Gastrocnemius medialis (tissue), 4 donors: ENCODE measurements at regions not wholly inside any gene's neighbourhood (a gene's known extent, or its start where the extent isn't known, plus 50 kb on each side); places are given as distances from the start of the nearest gene placed in this dataset.
"Not testable (repeated sequence)": the region's sequence is repeated elsewhere in the genome, so short reads cannot be mapped to it uniquely, and the experiment has no call there.

ENCODE experiments used
- ATAC-seq, 2 donors: fragments of 150-250 bp; one replicate each; pipeline ENCODE4 v1.9.1; 2016
- DNase-seq, 2 donors: peaks; one replicate each; pipeline ENCODE4 v3.0.0-alpha.2; 2019
- H3K27ac ChIP-seq, 4 donors: fragments of 200-600 bp; sonication (generic); 1 replicate in 1 of 4; 2 replicates in 3 of 4; pipeline ENCODE4 v1.5.1; 2016 to 2018; ENCODE audit warnings: mild to moderate bottlenecking in 2 of 4, moderate library complexity in 1 of 4
- H3K27me3 ChIP-seq, 3 donors: fragments of 200-600 bp; sonication (generic) in 2 of 3; 1 replicate in 1 of 3; 2 replicates in 2 of 3; pipeline versions ENCODE4 v1.5.1 to v1.6.0; 2016 to 2019; ENCODE audit warnings: mild to moderate bottlenecking in 1 of 3, moderate library complexity in 1 of 3
- H3K36me3 ChIP-seq, 2 donors: fragments of 200-600 bp; sonication (generic) in 1 of 2; one replicate each; pipeline ENCODE4 v1.5.1; 2017 to 2018
- H3K4me1 ChIP-seq, 2 donors: fragments of 200-600 bp; sonication (generic) in 1 of 2; one replicate each; pipeline ENCODE4 v1.5.1; 2016 to 2017; ENCODE audit warnings: mild to moderate bottlenecking in 2 of 2
- H3K4me3 ChIP-seq, 4 donors: fragments of 200-600 bp; sonication (generic) in 3 of 4; 1 replicate in 1 of 4; 2 replicates in 3 of 4; pipeline ENCODE4 v1.5.1; 2016 to 2019; ENCODE audit warnings: mild to moderate bottlenecking in 2 of 4
- H3K9me3 ChIP-seq, 3 donors: fragments of 200-600 bp; sonication (generic) in 2 of 3; 1 replicate in 1 of 3; 2 replicates in 2 of 3; pipeline ENCODE4 v1.5.1; 2016 to 2019
- CTCF ChIP-seq, 5 experiments: fragments of 450-650 bp in 3 of 5; fragments of 200-600 bp in 2 of 5; sonication (generic) in 2 of 5; IDR thresholded peaks in 4 of 5; conservative IDR thresholded peaks in 1 of 5; 1 replicate in 4 of 5; 2 replicates in 1 of 5; pipeline ENCODE4 v1.5.1; 2016 to 2019; ENCODE audit warnings: antibody characterized with exemption in 5 of 5, mild to moderate bottlenecking in 3 of 5, moderate library complexity in 3 of 5
- POLR2A ChIP-seq, 2 donors: fragments of 450-650 bp; IDR thresholded peaks; one replicate each; pipeline ENCODE4 v1.6.1; 2017; ENCODE audit warnings: antibody characterized with exemption in 2 of 2, mild to moderate bottlenecking in 2 of 2, moderate library complexity in 2 of 2
- in situ Hi-C, 4 donors: fragments of 200-750 bp; cut with MboI; loops; one replicate each; pipeline versions ENCODE4 v1.15.0 to v1.8.0; 2017; ENCODE audit warnings: low sequenced_read_pairs in 4 of 4
- intact Hi-C: fragments of 100-400 bp; cut with DNase I; formaldehyde crosslinking; loops from one replicate; pipeline ENCODE4 v1.15.1; 2023; ENCODE audit warnings: low total_unique reads

DNA sequence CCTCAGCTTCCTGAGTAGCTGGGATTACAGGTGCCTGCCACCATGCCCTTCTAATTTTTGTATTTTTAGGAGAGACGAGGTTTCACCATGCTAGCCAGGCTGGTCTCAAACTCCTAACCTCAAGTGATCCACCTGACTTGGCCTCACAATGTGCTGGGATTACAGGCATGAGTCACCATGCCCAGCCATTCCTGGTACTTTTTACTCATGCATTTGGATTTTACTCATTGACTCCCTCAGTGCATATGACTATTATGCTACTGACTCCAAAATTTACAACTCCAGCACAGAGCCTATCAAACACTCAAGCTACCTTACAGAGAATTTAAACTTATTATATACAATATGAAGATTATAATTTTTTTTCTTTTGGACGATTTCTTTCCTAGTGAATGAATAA is 199.9 kb downstream of the CXXC4 start:
- no peaks in the 10 kb centered on the region for H3K9me3 ChIP-seq
- DNase-seq (no peak), ATAC-seq (no peak)
- in situ Hi-C loops: no loop called here
- intact Hi-C loops: no loop called here
- H3K4me3 ChIP-seq: no peak overlapping the region
- H3K36me3 ChIP-seq: no peaks in the 10 kb centered on the region
- no peak for TF ChIP-seq POLR2A (IDR thresholded peaks at IDR 0.05)
- TF ChIP-seq CTCF (IDR thresholded peaks at IDR 0.05 in 4 of 5, conservative IDR thresholded peaks at IDR 0.05 in 1 of 5): no peak
- H3K4me1 ChIP-seq: no peaks in the 10 kb centered on the region
- no peaks in the 10 kb centered on the region for H3K27me3 ChIP-seq
- H3K27ac ChIP-seq: no peak overlapping the region

DNA sequence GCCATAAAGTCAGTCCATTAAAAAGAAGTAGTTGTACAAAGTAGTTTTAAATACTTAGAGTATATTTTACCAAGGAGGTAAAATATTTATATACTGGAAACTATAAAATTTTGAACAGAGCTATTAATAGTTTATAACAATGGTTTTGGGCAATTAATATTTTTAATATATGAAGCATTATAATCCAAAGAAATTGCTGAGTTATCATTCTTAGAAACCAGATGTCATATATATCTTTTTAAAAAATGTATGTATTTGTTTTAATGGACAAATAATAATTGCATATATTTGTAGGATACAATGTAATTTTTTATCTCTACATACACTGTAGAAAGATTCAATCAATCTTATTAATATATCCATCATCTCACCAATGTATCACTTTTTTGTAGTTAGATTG is 207.8 kb downstream of the CXXC4 start:
- in situ Hi-C loops: no loop called here
- no peak for ATAC-seq
- Histone ChIP-seq H3K9me3 (no peaks in the 10 kb centered on the region), H3K4me3 (no peak overlapping the region), H3K27me3 (no peaks in the 10 kb centered on the region), H3K4me1 (no peaks in the 10 kb centered on the region), H3K27ac (no peak overlapping the region), H3K36me3 (no peaks in the 10 kb centered on the region)
- DNase-seq: no peak
- intact Hi-C loops: no loop called here
- TF ChIP-seq POLR2A (IDR thresholded peaks at IDR 0.05): no peak
- TF ChIP-seq CTCF (IDR thresholded peaks at IDR 0.05 in 4 of 5, conservative IDR thresholded peaks at IDR 0.05 in 1 of 5): no peak

DNA sequence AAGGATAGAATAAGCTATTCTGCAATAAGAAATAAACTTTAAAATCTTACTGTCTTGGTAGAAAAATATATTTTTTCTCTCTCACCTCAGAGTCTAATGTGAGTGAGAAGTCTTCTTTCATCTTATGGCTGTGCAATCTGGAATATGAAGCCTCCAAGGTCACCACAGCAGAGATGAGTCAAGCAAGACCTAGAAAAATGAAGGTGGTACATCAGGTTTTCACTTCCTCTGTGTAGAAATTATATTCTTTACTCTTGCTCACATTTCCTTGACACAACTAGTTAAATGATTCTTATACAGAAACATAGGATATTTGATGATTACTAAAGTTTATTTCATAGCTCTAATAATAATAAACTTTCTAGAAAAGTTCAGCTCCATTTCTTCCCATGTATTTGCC is 211.4 kb downstream of the CXXC4 start:
- no peak for TF ChIP-seq POLR2A (IDR thresholded peaks at IDR 0.05)
- TF ChIP-seq CTCF (IDR thresholded peaks at IDR 0.05 in 4 of 5, conservative IDR thresholded peaks at IDR 0.05 in 1 of 5): no peak
- intact Hi-C loops (no loop called here), in situ Hi-C loops (no loop called here)

GRCh38 chr4:104279744-104280143 is 214.9 kb downstream of the CXXC4 start:
- Histone ChIP-seq H3K4me1 (no peaks in the 10 kb centered on the region), H3K4me3 (no peak overlapping the region), H3K9me3 (no peaks in the 10 kb centered on the region), H3K27me3 (no peaks in the 10 kb centered on the region), H3K36me3 (no peaks in the 10 kb centered on the region), H3K27ac (no peak overlapping the region)
- ATAC-seq (no peak), DNase-seq (no peak)
- in situ Hi-C loops: no loop called here
- intact Hi-C loops: no loop called here
- TF ChIP-seq CTCF (IDR thresholded peaks at IDR 0.05 in 4 of 5, conservative IDR thresholded peaks at IDR 0.05 in 1 of 5) (no peak), POLR2A (IDR thresholded peaks at IDR 0.05) (no peak)

More for the DNA sequence above, 211.4 kb downstream of the CXXC4 start:
- Histone ChIP-seq H3K27ac (no peak overlapping the region), H3K36me3 (no peaks in the 10 kb centered on the region), H3K27me3 (no peaks in the 10 kb centered on the region), H3K9me3 (no peaks in the 10 kb centered on the region), H3K4me3 (no peak overlapping the region), H3K4me1 (no peaks in the 10 kb centered on the region)
- ATAC-seq: no peak
- no peak for DNase-seq

- no peak overlapping the region for H3K4me3 ChIP-seq
- in situ Hi-C loops: no loop called here
Measured at GRCh38 chr4:104272966-104273365, 221.7 kb downstream of the CXXC4 start.

DNA sequence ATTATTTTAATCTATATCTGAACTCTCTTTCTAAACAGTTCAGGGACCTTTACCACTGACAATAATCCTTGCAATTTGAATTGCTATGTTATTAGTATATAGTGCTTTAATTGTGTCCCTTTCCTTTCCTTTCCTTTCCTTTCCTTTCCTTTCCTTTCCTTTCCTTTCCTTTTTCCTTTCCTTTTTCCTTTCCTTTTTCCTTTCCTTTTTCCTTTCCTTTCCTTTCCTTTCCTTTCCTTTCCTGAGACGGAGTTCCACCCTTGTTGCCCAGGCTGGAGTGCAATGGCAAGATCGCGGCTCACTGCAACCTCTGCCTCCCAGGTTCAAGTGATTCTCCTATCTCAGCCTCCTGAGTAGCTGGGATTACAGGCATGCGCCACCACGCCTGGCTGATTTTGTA is 225.1 kb downstream of the CXXC4 start:
- in situ Hi-C loops, H3K27me3 ChIP-seq, H3K36me3 ChIP-seq, intact Hi-C loops, ATAC-seq, H3K4me1 ChIP-seq, H3K9me3 ChIP-seq, DNase-seq, H3K4me3 ChIP-seq, H3K27ac ChIP-seq: not testable (repeated sequence)

More at GRCh38 chr4:104272966-104273365, 221.7 kb downstream of the CXXC4 start:
- TF ChIP-seq POLR2A (IDR thresholded peaks at IDR 0.05): no peak
- TF ChIP-seq CTCF (IDR thresholded peaks at IDR 0.05 in 4 of 5, conservative IDR thresholded peaks at IDR 0.05 in 1 of 5): no peak
- H3K36me3 ChIP-seq: no peaks in the 10 kb centered on the region
- intact Hi-C loops: no loop called here
- DNase-seq (no peak), ATAC-seq (no peak)
- no peaks in the 10 kb centered on the region for H3K9me3 ChIP-seq
- H3K4me1 ChIP-seq: no peaks in the 10 kb centered on the region
- H3K27ac ChIP-seq: no peak overlapping the region
- H3K27me3 ChIP-seq: no peaks in the 10 kb centered on the region
